Activated naive CD8-positive, alpha-beta T cell (primary cell): ENCODE measurements at regions not wholly inside any gene's neighbourhood (a gene's known extent, or its start where the extent isn't known, plus 50 kb on each side); places are given as distances from the start of the nearest gene placed in this dataset.
A peak's percentile ranks its signal among the peaks of the same experiment; 100 is the strongest.
"Not testable (repeated sequence)": the region's sequence is repeated elsewhere in the genome, so short reads cannot be mapped to it uniquely, and the experiment has no call there.

Experiments
- H3K27ac Mint-ChIP-seq: one replicate; pipeline ENCODE4 v1.8.0; 2021; ENCODE audit warnings: mixed read lengths
- H3K27me3 Mint-ChIP-seq: one replicate; pipeline ENCODE4 v1.8.0; 2021; ENCODE audit warnings: mixed read lengths
- H3K36me3 Mint-ChIP-seq: one replicate; pipeline ENCODE4 v1.8.0; 2021; ENCODE audit warnings: mixed read lengths
- H3K4me1 Mint-ChIP-seq: one replicate; pipeline ENCODE4 v1.8.0; 2021; ENCODE audit warnings: low read depth, mixed read lengths
- H3K4me3 Mint-ChIP-seq: one replicate; pipeline ENCODE4 v1.8.0; 2021; ENCODE audit warnings: mild to moderate bottlenecking, mixed read lengths
- H3K9me3 Mint-ChIP-seq: one replicate; pipeline ENCODE4 v1.8.0; 2021; ENCODE audit warnings: low read depth, mixed read lengths

GRCh38 chr14:106184771-106185170, 658.4 kb downstream of the TMEM121 start:
- H3K4me1 Mint-ChIP-seq, result peaks cover 30% of the 10 kb centered on the region
- H3K9me3 Mint-ChIP-seq, H3K27me3 Mint-ChIP-seq, H3K27ac Mint-ChIP-seq, H3K36me3 Mint-ChIP-seq: not testable (repeated sequence)
- peak overlapping the region; percentile 49 for H3K4me3 Mint-ChIP-seq

DNA sequence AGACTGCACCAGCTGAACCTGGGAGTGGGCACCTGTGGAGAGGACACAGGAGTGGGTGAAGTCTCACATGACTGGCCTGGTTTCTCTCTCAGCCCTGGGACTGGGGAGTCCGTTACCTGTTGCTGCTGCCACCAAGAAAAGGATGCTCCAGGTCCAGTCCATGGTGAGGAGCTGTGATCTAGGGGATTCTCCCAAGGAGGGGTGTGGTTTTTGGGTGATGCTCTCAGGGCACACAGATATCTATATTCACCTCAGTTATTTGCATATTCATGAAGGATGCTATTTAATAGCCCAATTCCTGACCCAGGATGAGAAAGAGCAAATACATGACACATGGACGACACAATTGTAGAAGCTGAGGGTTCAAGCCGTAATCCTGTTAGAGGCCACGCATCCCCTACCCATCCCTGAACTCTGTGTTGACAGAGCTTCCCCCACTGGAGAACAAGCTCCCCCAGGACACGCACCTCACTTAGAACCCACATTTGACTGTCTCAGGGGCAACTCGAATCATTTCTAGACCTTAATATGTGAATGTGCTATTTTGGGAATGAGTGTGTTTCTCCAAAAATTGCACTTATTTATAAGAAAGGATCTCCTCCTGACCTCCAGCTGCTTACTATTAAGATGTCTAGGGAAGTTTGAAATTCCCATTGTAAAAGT, 658.9 kb downstream of the TMEM121 start:
- H3K27me3 Mint-ChIP-seq, H3K9me3 Mint-ChIP-seq, H3K36me3 Mint-ChIP-seq: not testable (repeated sequence)
- H3K4me3 Mint-ChIP-seq, result peak overlapping the region; percentile 49
- H3K27ac Mint-ChIP-seq, result peak overlapping the region; percentile 22
- peaks cover 30% of the 10 kb centered on the region for H3K4me1 Mint-ChIP-seq

- peak overlapping the region; percentile 22 for H3K27ac Mint-ChIP-seq
- peak overlapping the region; percentile 49 for H3K4me3 Mint-ChIP-seq
- no peaks in the 10 kb centered on the region for H3K9me3 Mint-ChIP-seq
- H3K36me3 Mint-ChIP-seq, result no peaks in the 10 kb centered on the region
- H3K27me3 Mint-ChIP-seq, result no peaks in the 10 kb centered on the region
- H3K4me1 Mint-ChIP-seq, result peaks cover 30% of the 10 kb centered on the region
These were observed 659.5 kb downstream of the TMEM121 start for GRCh38 chr14:106185837-106186233.

DNA sequence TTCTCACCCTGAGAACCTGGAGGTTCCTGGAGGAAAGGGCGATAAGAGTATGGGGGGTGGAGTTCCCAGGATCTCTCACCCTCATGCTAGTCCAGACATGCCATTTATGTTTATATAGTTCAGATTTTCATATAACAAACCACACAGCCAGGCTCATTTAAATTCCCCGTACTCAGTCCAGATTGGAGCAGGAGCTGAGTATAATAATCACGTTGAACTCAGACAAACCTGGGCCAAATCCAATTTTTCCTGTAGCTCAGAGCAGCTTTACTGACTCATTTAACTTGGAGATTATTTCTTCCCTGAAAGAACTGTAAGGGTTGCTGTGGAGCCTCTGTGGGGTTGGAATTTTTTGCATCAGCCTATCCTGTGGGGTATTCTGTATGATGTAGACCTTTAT, 660.8 kb downstream of the TMEM121 start:
- Mint-ChIP-seq H3K4me1 (peaks cover 31% of the 10 kb centered on the region), H3K36me3 (no peaks in the 10 kb centered on the region), H3K27me3 (no peaks in the 10 kb centered on the region), H3K4me3 (no peak overlapping the region), H3K9me3 (no peaks in the 10 kb centered on the region), H3K27ac (no peak overlapping the region)

DNA sequence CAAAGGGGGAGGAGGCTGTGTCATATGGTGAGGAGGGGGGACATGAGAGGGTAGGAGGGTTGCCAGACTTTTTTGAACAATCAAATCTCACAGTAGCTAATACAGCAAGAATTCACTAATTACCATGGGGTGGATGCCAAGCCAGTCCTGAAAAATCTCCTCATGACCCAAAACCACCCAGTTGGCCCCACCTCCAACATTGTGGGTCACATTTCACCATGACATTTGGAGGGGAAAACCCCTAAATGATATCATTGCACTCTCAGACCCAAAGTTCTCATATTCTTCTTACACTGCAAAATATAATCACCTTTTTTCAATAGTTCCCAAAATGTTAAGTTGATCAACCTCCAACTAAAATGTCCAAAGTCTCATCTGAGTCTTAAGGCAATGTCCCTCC, 666.3 kb downstream of the TMEM121 start:
- not testable (repeated sequence) for H3K36me3 Mint-ChIP-seq, H3K4me3 Mint-ChIP-seq, H3K9me3 Mint-ChIP-seq, H3K27me3 Mint-ChIP-seq, H3K27ac Mint-ChIP-seq
- H3K4me1 Mint-ChIP-seq, result peaks cover 13% of the 10 kb centered on the region

GRCh38 chr14:106196459-106196858, 670.1 kb downstream of the TMEM121 start:
- H3K36me3 Mint-ChIP-seq, H3K9me3 Mint-ChIP-seq, H3K4me3 Mint-ChIP-seq, H3K27ac Mint-ChIP-seq: not testable (repeated sequence)
- Mint-ChIP-seq H3K27me3 (peaks cover 22% of the 10 kb centered on the region), H3K4me1 (peaks cover 26% of the 10 kb centered on the region)

DNA sequence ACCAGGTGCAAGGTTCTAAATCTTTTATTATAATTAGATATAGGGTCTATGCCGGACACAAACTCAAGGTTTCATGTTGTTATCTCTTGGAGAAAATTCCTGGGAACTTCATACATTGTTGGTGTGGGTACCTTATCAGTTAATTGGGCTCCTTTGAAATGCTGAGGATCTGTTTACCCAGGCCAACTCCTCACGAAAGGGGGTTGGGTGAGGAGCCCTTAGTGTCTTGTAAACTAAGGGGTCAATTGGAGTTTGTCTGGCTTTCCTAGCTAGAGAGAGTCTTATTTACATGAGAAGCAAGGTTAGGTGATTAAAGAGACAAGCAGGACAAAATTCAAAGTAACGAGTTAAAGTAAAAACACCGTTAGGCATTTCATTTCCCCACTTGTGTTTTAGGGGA, 670.9 kb downstream of the TMEM121 start:
- not testable (repeated sequence) for H3K27ac Mint-ChIP-seq, H3K36me3 Mint-ChIP-seq, H3K9me3 Mint-ChIP-seq, H3K4me3 Mint-ChIP-seq
- Mint-ChIP-seq H3K4me1 (peaks cover 25% of the 10 kb centered on the region), H3K27me3 (peaks cover 22% of the 10 kb centered on the region)

DNA sequence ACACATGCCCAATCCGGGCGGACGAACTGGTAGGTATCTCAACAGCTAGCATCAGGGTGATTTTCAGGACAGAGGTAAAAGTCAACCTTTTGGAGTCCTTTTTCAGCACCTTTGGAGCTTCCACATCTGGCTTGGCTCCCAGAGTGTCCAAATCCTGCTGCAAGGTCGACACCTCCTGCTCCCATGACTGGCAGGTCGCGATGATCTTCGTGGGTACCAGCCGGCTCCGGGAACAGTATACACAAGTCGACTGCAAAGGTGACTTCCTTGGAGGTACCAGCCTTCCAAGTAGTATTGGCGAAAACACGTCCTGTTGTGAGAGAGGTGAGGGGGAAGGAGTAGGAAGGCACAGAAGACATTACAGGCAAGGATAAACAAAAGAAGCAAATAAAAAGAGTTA, 672.7 kb downstream of the TMEM121 start:
- H3K4me1 Mint-ChIP-seq, result peaks cover 16% of the 10 kb centered on the region
- H3K9me3 Mint-ChIP-seq, result no peaks in the 10 kb centered on the region
- no peak overlapping the region for H3K27ac Mint-ChIP-seq
- no peak overlapping the region for H3K4me3 Mint-ChIP-seq
- peaks cover 29% of the 10 kb centered on the region for H3K27me3 Mint-ChIP-seq
- H3K36me3 Mint-ChIP-seq, result peaks cover 3% of the 10 kb centered on the region

GRCh38 chr14:106200541-106201315, 674.3 kb downstream of the TMEM121 start:
- peaks cover 15% of the 10 kb centered on the region for H3K4me1 Mint-ChIP-seq
- peak overlapping the region; percentile 22 for H3K27ac Mint-ChIP-seq
- peak overlapping the region; percentile 85 for H3K4me3 Mint-ChIP-seq
- H3K36me3 Mint-ChIP-seq, result peaks cover 3% of the 10 kb centered on the region
- H3K27me3 Mint-ChIP-seq, result peaks cover 28% of the 10 kb centered on the region
- H3K9me3 Mint-ChIP-seq, result no peaks in the 10 kb centered on the region

GRCh38 chr14:106201376-106201775, 675.0 kb downstream of the TMEM121 start:
- Mint-ChIP-seq H3K27ac (no peak overlapping the region), H3K4me1 (peaks cover 15% of the 10 kb centered on the region), H3K4me3 (peak overlapping the region; percentile 85), H3K36me3 (peaks cover 3% of the 10 kb centered on the region), H3K9me3 (no peaks in the 10 kb centered on the region), H3K27me3 (peaks cover 28% of the 10 kb centered on the region)

- peaks cover 28% of the 10 kb centered on the region for H3K27me3 Mint-ChIP-seq
- peaks cover 13% of the 10 kb centered on the region for H3K4me1 Mint-ChIP-seq
These were observed 677.1 kb downstream of the TMEM121 start for GRCh38 chr14:106203438-106203837.

GRCh38 chr14:106204063-106204462, 677.7 kb downstream of the TMEM121 start:
- Mint-ChIP-seq H3K9me3 (no peaks in the 10 kb centered on the region), H3K4me3 (no peak overlapping the region), H3K27ac (no peak overlapping the region), H3K36me3 (peaks cover 3% of the 10 kb centered on the region), H3K27me3 (peaks cover 24% of the 10 kb centered on the region), H3K4me1 (peaks cover 16% of the 10 kb centered on the region)

More at GRCh38 chr14:106203438-106203837, 677.1 kb downstream of the TMEM121 start:
- Mint-ChIP-seq H3K27ac (no peak overlapping the region), H3K4me3 (no peak overlapping the region), H3K9me3 (no peaks in the 10 kb centered on the region), H3K36me3 (peaks cover 3% of the 10 kb centered on the region)

DNA sequence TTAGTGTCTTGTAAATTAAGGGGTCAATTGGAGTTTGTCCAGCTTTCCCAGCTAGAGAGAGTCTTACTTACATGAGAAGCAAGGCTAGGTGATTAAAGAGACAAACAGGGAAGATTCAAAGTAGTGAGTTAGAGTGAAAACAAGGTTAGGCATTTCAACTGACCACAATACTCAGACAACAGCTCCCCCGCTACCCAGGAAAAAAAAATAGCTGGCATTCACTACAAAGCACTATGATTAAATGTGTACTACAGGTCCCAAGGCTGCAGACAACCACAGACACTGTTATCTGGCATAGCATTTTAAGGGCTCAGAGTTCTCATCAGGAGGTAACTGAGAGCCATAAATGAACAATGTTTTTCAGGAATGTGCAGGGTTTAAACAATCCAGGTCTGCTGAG, 680.9 kb downstream of the TMEM121 start:
- Mint-ChIP-seq H3K36me3 (peaks cover 3% of the 10 kb centered on the region), H3K27ac (no peak overlapping the region), H3K4me1 (peaks cover 18% of the 10 kb centered on the region), H3K27me3 (peaks cover 8% of the 10 kb centered on the region), H3K4me3 (no peak overlapping the region), H3K9me3 (no peaks in the 10 kb centered on the region)

GRCh38 chr14:106208794-106209193, 682.4 kb downstream of the TMEM121 start:
- Mint-ChIP-seq H3K27me3 (peaks cover 6% of the 10 kb centered on the region), H3K27ac (peak overlapping the region; percentile 8), H3K9me3 (no peaks in the 10 kb centered on the region), H3K4me3 (no peak overlapping the region), H3K36me3 (no peaks in the 10 kb centered on the region), H3K4me1 (peaks cover 20% of the 10 kb centered on the region)

GRCh38 chr14:106209755-106210154, 683.4 kb downstream of the TMEM121 start:
- H3K27ac Mint-ChIP-seq, result peak overlapping the region; percentile 35

More at GRCh38 chr14:106209755-106210154, 683.4 kb downstream of the TMEM121 start:
- Mint-ChIP-seq H3K9me3 (no peaks in the 10 kb centered on the region), H3K36me3 (no peaks in the 10 kb centered on the region), H3K4me3 (peak overlapping the region; percentile 27), H3K27me3 (peaks cover 2% of the 10 kb centered on the region), H3K4me1 (peaks cover 20% of the 10 kb centered on the region)
